HG03521 (cell line): ENCODE measurements at regions not wholly inside any gene's neighbourhood (a gene's known extent, or its start where the extent isn't known, plus 50 kb on each side); places are given as distances from the start of the nearest gene placed in this dataset.

Experiments
- ATAC-seq: cut with Tn5 transposase; IDR thresholded peaks from one replicate; pipeline ENCODE4 v1.9.1; 2021; ENCODE audit warnings: mild to moderate bottlenecking, moderate library complexity; ENCODE audit not compliant: unreplicated experiment

DNA sequence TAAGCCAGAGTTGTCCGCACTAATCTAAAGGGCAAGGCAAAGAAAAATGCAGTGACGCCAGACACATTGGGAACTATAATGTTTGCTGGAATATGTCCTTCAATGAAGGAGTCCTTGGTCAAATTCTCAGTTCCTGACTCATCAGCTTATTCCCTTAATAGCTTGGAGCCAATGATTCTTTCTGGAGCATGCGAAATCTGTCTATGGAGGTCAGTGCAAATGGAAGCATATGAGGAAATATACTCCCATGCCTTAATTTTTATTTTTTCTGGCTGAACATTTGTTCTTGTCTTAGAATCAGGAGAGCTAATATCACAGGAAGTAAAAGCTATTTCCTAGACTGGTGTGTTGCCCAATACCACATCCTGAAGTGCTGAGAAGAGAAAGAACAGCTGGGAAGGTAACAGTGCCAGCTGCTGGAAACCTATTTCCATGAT is 289.8 kb upstream of the SPRY2 start:
- ATAC-seq = no peak

DNA sequence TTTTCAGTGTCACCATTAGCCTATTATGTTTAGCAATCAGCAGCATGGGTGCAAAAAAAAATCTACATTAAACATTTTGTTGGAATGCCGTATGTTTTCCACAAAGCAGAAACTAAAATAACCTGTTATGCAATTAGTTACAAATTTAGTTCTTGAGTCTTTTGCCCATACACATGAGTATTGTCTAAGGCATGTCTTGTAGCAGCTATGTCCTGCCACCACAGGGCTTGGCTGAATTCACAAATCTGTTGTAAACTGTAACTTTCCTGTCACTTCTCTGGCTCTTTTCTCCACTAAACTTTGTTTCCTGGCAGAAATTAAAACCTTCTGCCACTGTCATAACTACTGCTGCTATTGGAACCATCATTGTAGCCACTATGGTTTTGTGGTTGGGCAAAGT is 277.9 kb upstream of the SPRY2 start:
- no peak for ATAC-seq

DNA sequence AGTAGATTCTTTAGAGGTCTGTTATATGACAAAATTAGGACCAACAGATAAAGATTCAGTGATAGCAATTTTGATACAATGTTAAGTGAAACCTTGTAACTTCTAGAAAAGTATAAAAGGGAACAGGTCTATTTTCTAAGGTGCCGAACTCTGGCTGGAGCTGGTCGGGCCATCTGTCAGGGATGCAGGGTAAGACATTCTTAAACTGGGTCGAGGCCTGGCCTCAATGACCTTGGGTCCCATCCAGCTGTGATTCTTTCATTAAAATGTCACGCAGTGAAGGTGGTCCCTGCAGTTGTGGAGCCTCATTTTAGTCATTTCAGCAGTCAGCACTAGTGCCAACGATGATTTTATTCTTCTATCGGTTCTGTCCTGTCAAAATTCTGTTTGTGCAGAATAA is 271.9 kb upstream of the SPRY2 start:
- no peak for ATAC-seq

DNA sequence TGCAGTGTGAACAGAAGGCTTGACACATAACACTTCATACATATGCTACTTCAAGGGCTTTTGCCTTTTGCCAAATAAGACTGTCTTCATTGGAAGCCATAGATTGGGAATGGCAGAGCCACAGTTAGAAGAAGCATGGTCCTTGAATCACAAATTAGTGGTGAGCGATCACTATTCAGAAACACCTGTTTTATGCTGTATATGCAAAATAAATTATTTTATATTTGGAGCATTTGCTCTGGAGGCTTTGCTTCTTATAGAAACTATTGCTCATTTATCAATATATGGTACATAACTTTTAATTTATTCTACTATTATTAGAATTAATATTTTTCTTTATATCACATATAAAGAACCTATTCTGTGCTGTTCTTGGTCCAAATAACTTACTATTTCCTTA is 270.4 kb upstream of the SPRY2 start:
- no peak for ATAC-seq

GRCh38 chr13:80605716-80606115 is 264.8 kb upstream of the SPRY2 start:
- no peak for ATAC-seq

GRCh38 chr13:80605011-80605410 is 264.1 kb upstream of the SPRY2 start:
- no peak for ATAC-seq

DNA sequence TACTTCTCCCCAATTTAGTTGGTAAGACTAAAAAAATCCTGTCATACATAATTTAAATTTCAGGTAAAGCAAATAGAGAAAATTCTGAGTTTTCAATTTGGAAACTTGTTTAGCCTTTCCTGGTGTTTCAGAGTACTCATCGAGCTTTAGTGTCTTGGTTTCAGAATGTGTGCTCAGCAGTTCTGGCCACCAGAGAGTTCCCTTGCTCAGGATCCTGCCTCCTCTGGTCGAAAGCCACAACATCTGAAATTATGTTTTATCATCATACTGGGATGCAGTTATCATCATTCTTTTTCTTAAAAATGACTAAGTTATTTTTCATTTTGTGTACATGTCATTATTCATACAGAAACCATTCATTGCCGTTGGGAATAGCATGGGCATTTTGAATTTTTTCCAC is 263.2 kb upstream of the SPRY2 start:
- ATAC-seq = no peak

DNA sequence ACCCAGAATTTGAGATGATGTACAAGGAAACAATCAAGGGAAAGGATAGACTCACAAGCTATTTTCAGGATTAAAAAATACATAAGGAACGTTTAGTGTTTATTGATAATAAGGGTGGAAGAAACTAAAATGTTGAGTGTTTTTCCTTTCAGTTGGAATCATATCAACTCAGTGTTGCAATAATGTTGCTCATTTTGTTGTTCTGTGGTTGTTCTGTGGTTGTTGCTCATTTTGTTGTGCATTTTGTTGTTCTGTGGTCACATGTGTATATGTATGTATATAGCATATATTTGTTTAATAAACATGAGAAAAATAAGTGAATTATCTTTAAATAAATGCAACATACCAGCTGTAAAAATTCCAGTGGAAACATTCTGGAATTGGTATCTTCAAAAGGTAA is 262.4 kb upstream of the SPRY2 start:
- no peak for ATAC-seq

- ATAC-seq = no peak
Observed at GRCh38 chr13:80599765-80600164, 258.8 kb upstream of the SPRY2 start.

DNA sequence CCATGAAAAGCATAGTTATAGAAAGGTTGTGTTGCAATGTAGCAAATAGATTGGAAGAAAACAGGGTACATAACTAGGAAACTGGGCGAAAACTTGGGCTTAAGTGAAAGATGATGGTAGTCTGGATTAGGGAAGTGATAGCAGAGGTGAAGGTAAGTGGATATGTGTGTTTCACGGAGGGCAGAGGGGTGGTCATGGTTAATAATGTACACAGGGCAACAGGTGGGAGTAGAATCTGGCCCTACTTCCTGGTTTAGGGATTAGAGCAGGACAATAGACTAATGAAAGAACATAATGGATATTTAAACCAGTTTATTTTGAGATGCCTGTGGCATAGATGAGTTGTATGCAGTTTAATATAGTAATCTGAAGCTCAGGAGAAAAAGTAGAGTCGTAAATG is 257.3 kb upstream of the SPRY2 start:
- no peak for ATAC-seq

DNA sequence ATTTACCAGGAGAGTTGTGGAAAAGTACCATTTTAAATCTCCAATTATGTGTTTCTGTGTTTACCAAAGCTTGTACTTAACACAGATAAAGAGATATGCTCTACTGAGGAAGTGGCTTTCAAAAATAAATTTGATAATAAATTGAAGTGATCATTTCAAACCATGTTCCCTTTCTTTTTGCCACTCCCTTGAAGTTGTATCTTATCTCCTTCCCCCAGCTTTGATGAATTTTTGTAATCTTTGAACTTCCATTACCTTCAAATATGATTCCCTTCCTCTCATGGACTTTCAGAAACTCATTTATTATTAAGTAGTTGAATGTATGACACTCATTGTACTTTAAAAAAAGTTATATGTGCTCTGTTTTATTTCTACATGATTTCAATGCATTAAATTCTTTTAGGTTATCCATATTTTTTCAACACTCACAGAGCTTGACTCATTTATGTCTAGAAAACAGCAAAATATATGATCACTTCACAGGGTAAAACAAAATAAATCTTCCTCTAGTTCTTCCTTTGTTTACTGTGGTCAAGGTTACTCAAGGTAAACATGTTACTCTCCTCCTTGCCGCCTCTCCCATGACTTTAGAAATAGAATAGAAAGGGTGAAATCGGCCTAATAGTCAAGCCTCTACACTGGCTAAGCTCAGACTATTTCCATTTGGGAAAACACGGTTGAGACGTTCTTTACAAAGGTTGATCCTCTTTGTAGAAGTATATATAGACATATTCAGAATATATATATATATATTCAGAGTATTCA is 251.2 kb upstream of the SPRY2 start:
- ATAC-seq = no peak

DNA sequence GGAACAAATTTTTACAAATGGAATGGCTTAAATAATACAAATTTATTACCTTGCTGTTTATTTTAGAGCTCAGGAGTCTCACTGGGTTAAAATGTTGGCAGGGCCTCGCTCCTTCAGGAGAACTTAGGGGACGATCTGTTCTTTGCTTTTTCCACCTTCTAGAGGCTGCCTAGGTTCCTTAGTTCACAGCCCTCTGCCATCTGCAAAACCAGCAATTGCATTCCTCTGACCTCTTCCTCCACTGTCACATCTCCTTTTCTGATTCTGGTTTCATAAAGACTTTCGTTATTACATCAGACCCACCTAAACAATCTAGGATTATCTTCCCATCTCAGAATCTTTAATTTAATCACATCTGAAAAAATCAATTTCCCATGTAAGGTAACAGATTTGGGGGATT is 249.6 kb upstream of the SPRY2 start:
- ATAC-seq = no peak

GRCh38 chr13:80586356-80586755 is 245.4 kb upstream of the SPRY2 start:
- no peak for ATAC-seq

DNA sequence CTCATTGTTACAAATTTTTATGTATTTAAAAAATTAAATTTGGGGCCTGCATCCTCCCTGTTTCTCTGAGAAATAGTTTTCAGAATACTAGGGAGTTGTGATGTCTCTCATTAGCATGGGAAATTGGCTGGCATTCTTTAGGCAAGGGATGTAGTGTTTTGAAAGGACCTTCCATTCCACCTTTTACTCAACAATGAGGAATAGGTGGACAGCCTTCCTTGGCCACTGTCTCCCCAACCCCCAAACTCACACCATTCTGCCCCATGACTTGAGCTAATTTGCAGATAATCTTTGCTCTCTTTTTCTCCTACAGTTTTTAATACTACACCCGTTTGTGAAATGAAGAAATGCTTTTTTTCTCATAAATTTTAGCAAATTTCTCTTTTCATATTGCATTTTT is 244.6 kb upstream of the SPRY2 start:
- ATAC-seq = no peak

- no peak for ATAC-seq
Observed at GRCh38 chr13:80584785-80585184, 243.9 kb upstream of the SPRY2 start.

GRCh38 chr13:80584306-80584705 is 243.4 kb upstream of the SPRY2 start:
- no peak for ATAC-seq

GRCh38 chr13:80577926-80578670 is 237.2 kb upstream of the SPRY2 start:
- no peak for ATAC-seq

DNA sequence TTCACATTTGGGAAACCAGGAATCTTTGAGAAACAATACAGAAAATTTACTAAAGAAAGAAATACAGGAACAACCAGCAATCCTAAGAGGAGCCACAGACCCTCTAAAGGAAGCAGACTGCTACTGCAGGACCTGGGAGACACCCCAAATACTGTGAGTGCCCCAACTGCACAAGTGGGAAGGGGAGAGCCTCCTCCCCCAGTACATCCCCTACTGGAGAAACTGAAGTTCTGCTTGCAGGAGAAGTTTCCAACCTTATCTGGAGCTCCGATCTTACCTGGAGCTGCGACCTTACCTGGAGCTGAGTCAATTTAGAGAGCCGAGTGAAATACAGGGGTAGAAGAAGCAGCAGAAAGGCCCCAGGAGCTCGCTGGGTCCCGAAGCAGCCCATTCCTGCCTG is 236.4 kb upstream of the SPRY2 start:
- no peak for ATAC-seq

DNA sequence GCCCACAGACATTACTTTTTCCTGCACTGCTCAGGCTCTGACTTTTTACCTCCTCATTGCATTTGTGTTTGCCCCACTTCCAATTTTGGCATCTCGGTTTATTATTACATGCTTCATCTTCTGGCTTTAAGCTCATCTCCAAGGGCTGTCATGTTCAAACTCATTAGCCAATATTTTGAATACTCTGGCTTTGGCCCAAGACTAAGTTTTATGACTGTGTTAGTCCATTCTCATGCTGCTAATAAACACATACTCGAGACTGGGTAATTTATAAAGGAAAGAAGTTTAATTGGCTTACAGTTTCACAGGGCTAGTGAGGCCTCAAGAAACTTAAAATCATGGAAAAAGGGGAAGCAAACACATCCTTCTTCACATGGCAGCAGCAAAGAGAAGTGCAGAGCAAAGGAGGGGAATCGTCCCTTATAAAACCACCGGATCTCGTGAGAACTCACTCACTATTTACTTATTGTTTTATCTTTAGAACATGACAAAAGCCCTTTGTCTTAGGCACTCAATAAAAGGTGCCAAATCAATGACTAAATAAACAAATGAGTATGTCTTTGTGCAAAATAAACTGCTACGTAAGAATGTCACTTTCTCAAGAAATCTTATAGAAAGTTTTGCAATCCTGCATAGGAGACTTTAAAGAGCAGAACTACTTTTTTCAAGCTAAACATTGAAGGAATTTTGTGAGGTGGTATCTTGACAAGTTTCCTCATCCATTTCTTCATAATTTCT is 233.4 kb upstream of the SPRY2 start:
- ATAC-seq = no peak

GRCh38 chr13:80572923-80573316 is 232.0 kb upstream of the SPRY2 start:
- no peak for ATAC-seq

GRCh38 chr13:80572308-80572922 is 231.5 kb upstream of the SPRY2 start:
- ATAC-seq = no peak
